Sigmoid colon (tissue), 4 donors: ENCODE measurements at regions not wholly inside any gene's neighbourhood (a gene's known extent, or its start where the extent isn't known, plus 50 kb on each side); places are given as distances from the start of the nearest gene placed in this dataset.
A peak's percentile ranks its signal among the peaks of the same experiment; 100 is the strongest.

ENCODE experiments used
- CTCF ChIP-seq, 4 experiments: fragments of 450-650 bp in 3 of 4; fragments of 200-600 bp in 1 of 4; IDR thresholded peaks; one replicate each; pipeline ENCODE4 v1.5.1; 2016 to 2019; ENCODE audit warnings: antibody characterized with exemption in 4 of 4, mild to moderate bottlenecking in 3 of 4, moderate library complexity in 2 of 4
- EP300 ChIP-seq, 4 donors: sonication (generic); formaldehyde crosslinking; IDR thresholded peaks; one replicate each; pipeline ENCODE4 v1.6.1; 2017; ENCODE audit warnings: antibody characterized with exemption in 4 of 4
- POLR2A ChIP-seq, 2 donors: fragments of 450-650 bp; IDR thresholded peaks; one replicate each; pipeline ENCODE4 v1.6.1; 2016; ENCODE audit warnings: antibody characterized with exemption in 2 of 2, mild to moderate bottlenecking in 2 of 2, moderate library complexity in 2 of 2
- POLR2AphosphoS5 ChIP-seq, 4 donors: sonication (generic); formaldehyde crosslinking; IDR thresholded peaks; one replicate each; pipeline ENCODE4 v1.6.1; 2017; ENCODE audit warnings: antibody characterized with exemption in 4 of 4

GRCh38 chr5:173473288-173473687 is 143.2 kb downstream of the BOD1 start:
- TF ChIP-seq CTCF (IDR thresholded peaks at IDR 0.05) (no peak), POLR2AphosphoS5 (IDR thresholded peaks at IDR 0.05) (peak in 3 of 4 donors; percentile 35 to 51 (median 36)), POLR2A (IDR thresholded peaks at IDR 0.05) (no peak), EP300 (IDR thresholded peaks at IDR 0.05) (peak in 1 of 4 donors; percentile 19)
